ENCODE measurements at regions not wholly inside any gene's neighbourhood (a gene's known extent, or its start where the extent isn't known, plus 50 kb on each side); places are given as distances from the start of the nearest gene placed in this dataset.

GRCh38 chr2:40531359-40531758, 79.5 kb upstream of the SLC8A1 start:
- H3K27ac ChIP-seq = no peak overlapping the region
- no peak for TF ChIP-seq ZFX (IDR thresholded peaks at IDR 0.05)
- no peak for TF ChIP-seq CTCF (conservative IDR thresholded peaks at IDR 0.05)

GRCh38 chr2:40534528-40534927, 82.6 kb upstream of the SLC8A1 start:
- TF ChIP-seq CTCF (conservative IDR thresholded peaks at IDR 0.05) = no peak
- no peak for TF ChIP-seq ZFX (IDR thresholded peaks at IDR 0.05)
- H3K27ac ChIP-seq = no peak overlapping the region

DNA sequence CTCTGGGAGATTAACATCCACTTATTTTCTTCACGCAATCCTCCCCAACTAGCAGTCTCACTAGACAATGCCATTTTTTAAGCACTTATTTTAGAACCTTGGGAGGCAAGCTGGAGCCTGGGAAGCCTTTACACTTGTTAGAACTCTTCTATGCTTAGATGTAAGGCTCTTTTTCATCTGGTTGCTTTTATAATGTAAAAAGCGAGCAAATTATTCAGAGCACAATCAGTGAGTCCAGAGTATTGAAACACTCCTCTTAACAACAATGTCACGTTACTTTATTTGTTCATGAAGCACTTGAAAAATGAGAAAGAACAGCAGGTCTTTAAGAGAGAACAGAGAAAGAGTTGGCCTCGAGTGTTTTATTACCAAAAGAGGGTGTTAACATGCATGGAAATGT, 84.1 kb upstream of the SLC8A1 start:
- no peak overlapping the region for H3K27ac ChIP-seq
- TF ChIP-seq CTCF (conservative IDR thresholded peaks at IDR 0.05) = no peak
- no peak for TF ChIP-seq ZFX (IDR thresholded peaks at IDR 0.05)

DNA sequence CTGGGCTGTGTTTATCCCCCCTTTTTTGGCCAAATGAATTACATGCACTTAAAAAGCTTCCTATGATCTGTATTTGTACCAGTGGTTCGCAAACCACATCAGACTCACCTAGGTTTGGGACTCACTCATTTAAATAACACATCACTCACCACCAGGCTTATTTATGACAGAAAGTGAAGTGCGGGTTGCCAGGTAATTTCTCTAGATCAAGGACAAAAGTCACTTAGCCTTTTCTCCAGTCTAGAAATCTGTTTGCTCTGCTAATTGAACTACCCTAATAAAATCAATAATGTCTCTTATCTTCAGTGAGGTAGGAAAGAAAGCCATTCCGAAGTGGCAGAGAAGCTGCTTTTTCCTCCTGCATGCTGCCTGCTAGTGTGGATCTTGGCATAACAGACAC, 88.1 kb upstream of the SLC8A1 start:
- TF ChIP-seq ZFX (IDR thresholded peaks at IDR 0.05) (no peak), CTCF (conservative IDR thresholded peaks at IDR 0.05) (no peak)

DNA sequence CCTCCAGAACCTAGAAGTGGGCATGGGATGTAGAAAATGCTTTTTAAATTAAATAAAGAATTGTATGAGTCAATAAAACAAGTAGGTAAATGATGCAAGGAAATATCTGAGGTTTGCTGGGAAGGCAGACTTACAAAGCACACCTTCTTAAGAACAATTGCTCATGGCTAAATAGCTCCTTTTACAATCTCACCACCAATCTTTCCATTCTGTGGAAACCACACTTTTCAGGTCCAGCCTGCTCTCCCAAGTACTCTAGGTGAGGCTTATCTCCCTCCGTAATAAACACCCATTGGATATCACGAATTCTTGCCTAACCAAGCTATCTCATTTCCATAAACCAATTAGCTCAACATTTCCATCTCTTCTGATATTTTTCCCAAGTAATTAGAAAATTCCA, 91.5 kb upstream of the SLC8A1 start:
- TF ChIP-seq ZFX (IDR thresholded peaks at IDR 0.05) (no peak), CTCF (conservative IDR thresholded peaks at IDR 0.05) (no peak)
- no peak overlapping the region for H3K27ac ChIP-seq

More for the DNA sequence above, 88.1 kb upstream of the SLC8A1 start:
- no peak overlapping the region for H3K27ac ChIP-seq

DNA sequence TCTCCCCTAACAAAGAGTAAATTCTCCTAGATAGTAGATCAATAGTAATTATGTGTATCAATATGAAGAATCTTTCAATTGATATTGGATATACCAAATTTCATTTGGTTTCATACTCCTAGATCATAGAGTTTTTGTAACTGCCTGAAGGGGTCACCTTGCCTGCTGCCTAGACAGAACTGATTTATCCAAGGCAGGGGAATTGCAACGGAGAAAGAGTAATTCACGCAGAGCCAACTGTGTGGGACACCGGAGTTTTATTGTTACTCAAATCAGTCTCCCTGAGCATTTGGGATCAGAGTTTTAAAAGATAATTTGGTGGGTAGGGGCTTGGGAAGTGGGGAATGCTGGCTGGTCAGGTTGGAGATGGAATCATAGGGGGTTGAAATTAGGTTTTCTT, 92.2 kb upstream of the SLC8A1 start:
- H3K27ac ChIP-seq = no peak overlapping the region
- TF ChIP-seq CTCF (conservative IDR thresholded peaks at IDR 0.05) (no peak), ZFX (IDR thresholded peaks at IDR 0.05) (no peak)

GRCh38 chr2:40545645-40546044, 93.8 kb upstream of the SLC8A1 start:
- TF ChIP-seq CTCF (conservative IDR thresholded peaks at IDR 0.05) = no peak
- no peak for TF ChIP-seq ZFX (IDR thresholded peaks at IDR 0.05)
- H3K27ac ChIP-seq = no peak overlapping the region
